Prostate gland (tissue), 2 donors: ENCODE measurements at regions not wholly inside any gene's neighbourhood (a gene's known extent, or its start where the extent isn't known, plus 50 kb on each side); places are given as distances from the start of the nearest gene placed in this dataset.

Source experiments
- DNase-seq: peaks from one replicate; pipeline ENCODE4 v3.0.0-alpha.2; 2019; ENCODE audit warnings: low spot score
- H3K27ac ChIP-seq, 2 donors: fragments of 200-600 bp; sonication (generic); 2 replicates each; pipeline ENCODE4 v1.5.1; 2017 to 2019
- H3K27me3 ChIP-seq: fragments of 200-600 bp; sonication (generic); replicated peaks from 2 replicates; pipeline ENCODE4 v1.5.1; 2019; ENCODE audit not compliant: insufficient read depth
- H3K36me3 ChIP-seq, 2 donors: fragments of 200-600 bp; sonication (generic); 1 replicate in 1 of 2; 2 replicates in 1 of 2; pipeline versions ENCODE4 v1.5.1 to v1.8.1; 2017 to 2019
- H3K4me1 ChIP-seq: fragments of 200-600 bp; sonication (generic); replicated peaks from 2 replicates; pipeline ENCODE4 v1.5.1; 2019
- H3K4me3 ChIP-seq, 2 donors: fragments of 200-600 bp; sonication (generic); 2 replicates each; pipeline ENCODE4 v1.5.1; 2017 to 2019
- H3K9me3 ChIP-seq: fragments of 200-600 bp; sonication (generic); 2 replicates; pipeline ENCODE4 v1.5.1; 2017
- POLR2A ChIP-seq: fragments of 450-650 bp; IDR thresholded peaks from one replicate; pipeline ENCODE4 v1.6.1; 2016; ENCODE audit warnings: antibody characterized with exemption, mild to moderate bottlenecking
- POLR2AphosphoS5 ChIP-seq: sonication (generic); formaldehyde crosslinking; IDR thresholded peaks from one replicate; pipeline ENCODE4 v1.6.1; 2017; ENCODE audit warnings: antibody characterized with exemption
- WGBS: methylation state at CpG from one replicate; pipeline ENCODE4 v1.1.5; 2018; 5-methylcytosine and 5-hydroxymethylcytosine counted together
- intact Hi-C: fragments of 100-400 bp; cut with DNase I; formaldehyde crosslinking; loops from one replicate; pipeline ENCODE4 v1.14.2; 2022
- TF ChIP-seq, protein P1 (sequence below), 4 experiments: fragments of 200-600 bp in 2 of 4; fragments of 450-650 bp in 2 of 4; sonication (generic) in 2 of 4; IDR thresholded peaks; 1 replicate in 3 of 4; 2 replicates in 1 of 4; pipeline ENCODE4 v1.5.1; 2016 to 2019; ENCODE audit warnings: antibody characterized with exemption in 4 of 4, mild to moderate bottlenecking in 2 of 4, moderate library complexity in 2 of 4

DNA sequence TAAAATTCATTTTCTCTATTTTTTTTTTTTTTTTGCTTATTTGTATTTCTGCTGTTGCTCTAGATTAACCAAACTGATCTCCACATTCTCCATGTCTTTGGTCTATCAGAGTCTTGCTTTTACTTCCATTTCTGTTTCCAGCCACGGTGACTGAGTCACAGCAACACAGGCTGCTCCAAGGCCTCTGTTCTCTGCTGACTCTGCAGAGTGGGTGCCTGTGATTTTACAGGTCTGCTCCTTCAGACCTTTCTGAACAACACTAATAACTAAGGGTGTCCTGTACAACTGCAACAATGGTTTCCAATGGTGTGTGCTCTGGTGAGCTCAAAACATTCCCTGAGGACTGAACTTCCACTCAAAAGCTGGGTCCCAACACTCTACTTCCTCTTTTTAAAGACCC is 102.3 kb upstream of the BMP2 start:
- Histone ChIP-seq H3K36me3 (no peaks in the 10 kb centered on the region), H3K4me3 (no peak overlapping the region), H3K9me3 (no peaks in the 10 kb centered on the region), H3K27me3 (no peaks in the 10 kb centered on the region), H3K4me1 (no peaks in the 10 kb centered on the region), H3K27ac (no peak overlapping the region)
- TF ChIP-seq POLR2A = no peak
- TF ChIP-seq, protein P1, sequence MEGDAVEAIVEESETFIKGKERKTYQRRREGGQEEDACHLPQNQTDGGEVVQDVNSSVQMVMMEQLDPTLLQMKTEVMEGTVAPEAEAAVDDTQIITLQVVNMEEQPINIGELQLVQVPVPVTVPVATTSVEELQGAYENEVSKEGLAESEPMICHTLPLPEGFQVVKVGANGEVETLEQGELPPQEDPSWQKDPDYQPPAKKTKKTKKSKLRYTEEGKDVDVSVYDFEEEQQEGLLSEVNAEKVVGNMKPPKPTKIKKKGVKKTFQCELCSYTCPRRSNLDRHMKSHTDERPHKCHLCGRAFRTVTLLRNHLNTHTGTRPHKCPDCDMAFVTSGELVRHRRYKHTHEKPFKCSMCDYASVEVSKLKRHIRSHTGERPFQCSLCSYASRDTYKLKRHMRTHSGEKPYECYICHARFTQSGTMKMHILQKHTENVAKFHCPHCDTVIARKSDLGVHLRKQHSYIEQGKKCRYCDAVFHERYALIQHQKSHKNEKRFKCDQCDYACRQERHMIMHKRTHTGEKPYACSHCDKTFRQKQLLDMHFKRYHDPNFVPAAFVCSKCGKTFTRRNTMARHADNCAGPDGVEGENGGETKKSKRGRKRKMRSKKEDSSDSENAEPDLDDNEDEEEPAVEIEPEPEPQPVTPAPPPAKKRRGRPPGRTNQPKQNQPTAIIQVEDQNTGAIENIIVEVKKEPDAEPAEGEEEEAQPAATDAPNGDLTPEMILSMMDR (IDR thresholded peaks at IDR 0.05) = no peak
- no peak for TF ChIP-seq POLR2AphosphoS5
- DNase-seq = no peak
- intact Hi-C loops = no loop called here
- WGBS = 93% methylated on average over 1 of the region's 1 CpG

DNA sequence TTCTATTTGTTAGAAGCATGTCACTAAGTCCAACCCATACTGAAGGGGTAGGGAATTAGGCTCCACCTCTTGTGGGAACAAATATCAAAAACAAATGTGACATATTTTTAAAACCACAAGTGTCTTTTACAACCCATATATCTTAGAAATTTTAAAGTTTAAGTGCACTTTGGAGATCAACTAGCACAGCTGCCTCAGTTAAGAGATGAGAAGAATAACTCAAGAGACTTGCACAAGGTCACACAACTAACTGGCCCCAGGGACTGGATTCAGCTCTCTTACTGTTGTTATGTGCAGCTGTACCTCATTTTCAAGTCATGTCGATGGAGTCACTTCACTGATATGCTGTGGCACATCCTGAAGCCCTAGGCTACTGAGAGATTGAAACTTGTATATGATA is 102.9 kb upstream of the BMP2 start:
- Histone ChIP-seq H3K9me3 (no peaks in the 10 kb centered on the region), H3K36me3 (no peaks in the 10 kb centered on the region), H3K4me3 (no peak overlapping the region), H3K4me1 (no peaks in the 10 kb centered on the region), H3K27me3 (no peaks in the 10 kb centered on the region), H3K27ac (no peak overlapping the region)
- WGBS = 80% methylated on average over 1 of the region's 1 CpG
- TF ChIP-seq POLR2AphosphoS5 (no peak), POLR2A (no peak)
- TF ChIP-seq, protein P1 (IDR thresholded peaks at IDR 0.05) = no peak
- intact Hi-C loops = no loop called here
- DNase-seq = no peak

DNA sequence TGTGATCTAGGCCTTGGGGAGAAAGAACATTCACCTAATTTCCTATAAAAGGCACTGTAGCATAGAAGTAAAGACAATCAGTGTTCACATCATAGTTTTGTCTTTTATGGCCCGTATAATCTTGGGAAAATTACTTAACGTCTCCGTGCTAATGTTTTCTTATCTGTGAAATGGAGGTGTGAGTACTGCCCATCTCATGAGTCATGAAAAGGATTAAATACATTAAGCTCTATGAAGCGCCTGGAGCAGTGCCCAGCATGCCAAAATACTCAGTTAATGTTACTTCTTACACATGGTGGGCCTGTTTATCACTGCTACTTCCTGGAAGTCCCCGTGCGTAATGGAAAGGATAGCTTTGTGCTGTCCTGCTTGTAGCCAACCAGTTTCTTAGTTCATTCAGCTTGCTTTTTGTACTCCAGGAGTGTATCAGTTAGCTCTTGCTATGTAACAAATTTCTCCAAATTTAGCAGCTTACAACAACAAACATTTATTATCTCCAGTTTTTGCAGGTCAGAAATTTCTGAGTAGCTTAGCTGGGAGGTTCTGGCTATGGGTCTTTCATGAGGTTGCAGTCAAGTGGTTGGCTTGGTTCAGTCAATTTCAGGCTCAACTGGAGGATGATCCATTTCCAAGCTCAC is 103.6 kb upstream of the BMP2 start:
- no peak for DNase-seq
- intact Hi-C loops = no loop called here
- H3K4me3 ChIP-seq = no peak overlapping the region
- 56% methylated on average over 6 of the region's 6 CpGs for WGBS
- H3K36me3 ChIP-seq = no peaks in the 10 kb centered on the region
- H3K9me3 ChIP-seq = no peaks in the 10 kb centered on the region
- no peak overlapping the region for H3K27ac ChIP-seq
- TF ChIP-seq POLR2A (no peak), POLR2AphosphoS5 (no peak)
- TF ChIP-seq, protein P1 (IDR thresholded peaks at IDR 0.05) = no peak
- no peaks in the 10 kb centered on the region for H3K27me3 ChIP-seq
- H3K4me1 ChIP-seq = no peaks in the 10 kb centered on the region

DNA sequence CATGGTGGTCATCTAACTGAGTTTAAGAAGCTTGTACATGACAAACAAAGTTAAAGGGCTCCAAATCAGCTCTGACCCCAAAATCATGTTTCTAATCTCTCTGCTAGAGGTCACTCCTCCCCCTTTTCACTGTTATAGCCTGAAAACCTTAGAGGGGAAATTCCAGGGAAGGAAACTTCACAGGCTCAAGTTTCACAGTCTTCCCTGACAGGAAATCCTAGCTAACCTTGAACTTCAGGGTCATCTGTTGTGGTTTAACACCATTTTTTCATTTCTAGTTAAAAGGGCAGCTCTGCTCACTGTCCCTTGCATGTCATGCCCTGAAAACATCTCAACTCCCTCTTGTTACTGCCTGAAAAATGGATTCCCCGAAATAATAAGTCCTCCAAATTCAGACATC is 104.4 kb upstream of the BMP2 start:
- WGBS = 70% methylated on average over 1 of the region's 1 CpG
- DNase-seq = no peak
- Histone ChIP-seq H3K4me1 (no peaks in the 10 kb centered on the region), H3K27me3 (no peaks in the 10 kb centered on the region), H3K36me3 (no peaks in the 10 kb centered on the region), H3K4me3 (no peak overlapping the region), H3K27ac (no peak overlapping the region), H3K9me3 (no peaks in the 10 kb centered on the region)
- intact Hi-C loops = no loop called here
- no peak for TF ChIP-seq POLR2A
- TF ChIP-seq, protein P1 (IDR thresholded peaks at IDR 0.05) = no peak
- TF ChIP-seq POLR2AphosphoS5 = no peak

DNA sequence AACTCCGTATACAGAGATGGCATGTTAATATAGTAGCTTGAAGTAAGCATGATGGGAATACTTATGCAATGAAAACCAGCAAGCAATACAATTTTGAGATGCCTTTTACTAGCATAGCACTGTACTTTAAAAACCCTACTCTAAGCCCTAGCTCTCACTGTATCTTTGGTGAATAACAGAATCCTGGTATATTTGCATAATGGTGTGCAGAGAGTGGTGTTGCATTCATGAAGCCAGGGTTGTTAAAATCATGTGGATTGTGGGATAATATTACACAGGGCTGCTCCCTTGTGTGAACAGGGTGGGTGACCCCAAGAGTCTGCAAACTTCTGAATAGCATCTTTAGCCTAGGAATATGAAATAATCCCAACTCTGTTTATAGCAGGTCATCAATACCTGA is 105.2 kb upstream of the BMP2 start:
- DNase-seq = no peak
- intact Hi-C loops = no loop called here
- no peaks in the 10 kb centered on the region for H3K9me3 ChIP-seq
- no peak overlapping the region for H3K27ac ChIP-seq
- H3K4me3 ChIP-seq = no peak overlapping the region
- WGBS = 82% methylated on average over 1 of the region's 1 CpG
- H3K27me3 ChIP-seq = no peaks in the 10 kb centered on the region
- H3K4me1 ChIP-seq = no peaks in the 10 kb centered on the region
- H3K36me3 ChIP-seq = no peaks in the 10 kb centered on the region
- TF ChIP-seq POLR2A (no peak), POLR2AphosphoS5 (no peak)
- TF ChIP-seq, protein P1 (IDR thresholded peaks at IDR 0.05) = no peak
